ENCODE measurements at regions not wholly inside any gene's neighbourhood (a gene's known extent, or its start where the extent isn't known, plus 50 kb on each side); places are given as distances from the start of the nearest gene placed in this dataset.
"Not testable (repeated sequence)": the region's sequence is repeated elsewhere in the genome, so short reads cannot be mapped to it uniquely, and the experiment has no call there.

GRCh38 chr12:115898670-115899069, 378.8 kb downstream of the MED13L start:
- DNase-seq: no peak

- DNase-seq: peak; percentile 4
These were observed 379.8 kb downstream of the MED13L start for GRCh38 chr12:115897729-115898128.

- DNase-seq: no peak
These were observed 382.2 kb downstream of the MED13L start for GRCh38 chr12:115895247-115895646.

GRCh38 chr12:115891556-115892164, 385.8 kb downstream of the MED13L start:
- DNase-seq: no peak

GRCh38 chr12:115886666-115887065, 390.8 kb downstream of the MED13L start:
- no peak for DNase-seq

- no peak for DNase-seq
These were observed 392.3 kb downstream of the MED13L start for GRCh38 chr12:115885040-115885690.

- no peak for DNase-seq
These were observed 394.6 kb downstream of the MED13L start for GRCh38 chr12:115882936-115883335.

- no peak for DNase-seq
These were observed 397.3 kb downstream of the MED13L start for GRCh38 chr12:115880238-115880637.

GRCh38 chr12:115879354-115879753, 398.1 kb downstream of the MED13L start:
- DNase-seq: no peak

GRCh38 chr12:115873451-115874082, 403.9 kb downstream of the MED13L start:
- DNase-seq: no peak

GRCh38 chr12:115872919-115873357, 404.6 kb downstream of the MED13L start:
- no peak for DNase-seq

- DNase-seq: no peak
These were observed 405.3 kb downstream of the MED13L start for GRCh38 chr12:115872212-115872611.

GRCh38 chr12:115871714-115872113, 405.8 kb downstream of the MED13L start:
- DNase-seq: peak; percentile 22

GRCh38 chr12:115870510-115870909, 407.0 kb downstream of the MED13L start:
- DNase-seq: no peak

- DNase-seq: no peak
These were observed 407.5 kb downstream of the MED13L start for GRCh38 chr12:115870021-115870420.

- DNase-seq: no peak
These were observed 407.9 kb downstream of the MED13L start for GRCh38 chr12:115869604-115870003.

- no peak for DNase-seq
These were observed 408.9 kb downstream of the MED13L start for GRCh38 chr12:115868624-115869023.

GRCh38 chr12:115867854-115868253, 409.6 kb downstream of the MED13L start:
- no peak for DNase-seq

GRCh38 chr12:115866909-115867525, 410.5 kb downstream of the MED13L start:
- DNase-seq: no peak

- DNase-seq: not testable (repeated sequence)
These were observed 411.2 kb downstream of the MED13L start for GRCh38 chr12:115866281-115866680.

GRCh38 chr12:115864396-115864795, 413.1 kb downstream of the MED13L start:
- DNase-seq: no peak

GRCh38 chr12:115860619-115861018, 416.9 kb downstream of the MED13L start:
- no peak for DNase-seq

- no peak for DNase-seq
These were observed 418.3 kb downstream of the MED13L start for GRCh38 chr12:115859231-115859630.

- no peak for DNase-seq
These were observed 419.6 kb downstream of the MED13L start for GRCh38 chr12:115857923-115858322.

Data from fibroblast of skin of scalp (primary cell).